ENCODE measurements at regions not wholly inside any gene's neighbourhood (a gene's known extent, or its start where the extent isn't known, plus 50 kb on each side); places are given as distances from the start of the nearest gene placed in this dataset.

DNA sequence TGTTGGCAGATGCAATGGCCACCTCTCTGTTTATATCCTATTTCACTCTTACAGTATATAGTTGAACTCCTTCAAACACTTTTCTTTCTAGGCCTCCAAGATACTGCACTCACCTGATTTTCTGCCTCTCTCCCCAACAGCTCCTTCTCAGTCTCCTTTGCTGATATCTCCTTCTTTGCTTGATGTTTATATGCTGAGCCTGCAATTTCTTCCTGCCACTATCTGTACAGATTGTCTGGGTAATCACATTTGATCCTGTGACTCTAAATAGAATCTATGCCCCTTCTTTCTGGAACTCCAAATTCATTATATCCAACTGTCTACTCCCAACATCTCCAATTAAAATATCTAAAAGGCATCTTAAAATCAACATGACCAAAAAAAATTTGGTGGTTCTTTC, 165.5 kb upstream of the PFN2 start:
- TF ChIP-seq, protein P1, sequence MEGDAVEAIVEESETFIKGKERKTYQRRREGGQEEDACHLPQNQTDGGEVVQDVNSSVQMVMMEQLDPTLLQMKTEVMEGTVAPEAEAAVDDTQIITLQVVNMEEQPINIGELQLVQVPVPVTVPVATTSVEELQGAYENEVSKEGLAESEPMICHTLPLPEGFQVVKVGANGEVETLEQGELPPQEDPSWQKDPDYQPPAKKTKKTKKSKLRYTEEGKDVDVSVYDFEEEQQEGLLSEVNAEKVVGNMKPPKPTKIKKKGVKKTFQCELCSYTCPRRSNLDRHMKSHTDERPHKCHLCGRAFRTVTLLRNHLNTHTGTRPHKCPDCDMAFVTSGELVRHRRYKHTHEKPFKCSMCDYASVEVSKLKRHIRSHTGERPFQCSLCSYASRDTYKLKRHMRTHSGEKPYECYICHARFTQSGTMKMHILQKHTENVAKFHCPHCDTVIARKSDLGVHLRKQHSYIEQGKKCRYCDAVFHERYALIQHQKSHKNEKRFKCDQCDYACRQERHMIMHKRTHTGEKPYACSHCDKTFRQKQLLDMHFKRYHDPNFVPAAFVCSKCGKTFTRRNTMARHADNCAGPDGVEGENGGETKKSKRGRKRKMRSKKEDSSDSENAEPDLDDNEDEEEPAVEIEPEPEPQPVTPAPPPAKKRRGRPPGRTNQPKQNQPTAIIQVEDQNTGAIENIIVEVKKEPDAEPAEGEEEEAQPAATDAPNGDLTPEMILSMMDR (IDR thresholded peaks at IDR 0.05) = no peak
- TF ChIP-seq ZFX (IDR thresholded peaks at IDR 0.05; ENCODE audit: borderline replicate concordance) = no peak

Data from 22Rv1 (cell line).